GM12873 (cell line): ENCODE measurements at regions not wholly inside any gene's neighbourhood (a gene's known extent, or its start where the extent isn't known, plus 50 kb on each side); places are given as distances from the start of the nearest gene placed in this dataset.

Source experiments
- CTCF ChIP-seq: IDR thresholded peaks from 2 replicates; pipeline ENCODE4 v1.5.1; 2012; ENCODE audit warnings: low read depth, mild to moderate bottlenecking, moderate library complexity, low read length, control low read depth; ENCODE audit not compliant: insufficient read depth; ENCODE audit errors: missing control alignments

GRCh38 chr7:41311301-41311700 lies 391.6 kb downstream of the INHBA start:
- TF ChIP-seq CTCF: no peak

- no peak for TF ChIP-seq CTCF
Measured at GRCh38 chr7:41306486-41306885, 396.4 kb downstream of the INHBA start.

GRCh38 chr7:41305001-41305400 lies 397.9 kb downstream of the INHBA start:
- no peak for TF ChIP-seq CTCF

- no peak for TF ChIP-seq CTCF
Measured at GRCh38 chr7:41303709-41304108, 399.2 kb downstream of the INHBA start.

- no peak for TF ChIP-seq CTCF
Measured at GRCh38 chr7:41298409-41298808, 404.5 kb downstream of the INHBA start.

- no peak for TF ChIP-seq CTCF
Measured at GRCh38 chr7:41297166-41297565, 405.7 kb downstream of the INHBA start.

GRCh38 chr7:41295455-41295815 lies 407.5 kb downstream of the INHBA start:
- TF ChIP-seq CTCF: no peak
